ENCODE measurements at regions not wholly inside any gene's neighbourhood (a gene's known extent, or its start where the extent isn't known, plus 50 kb on each side); places are given as distances from the start of the nearest gene placed in this dataset.

GRCh38 chr13:58950911-58951310 is 1212.8 kb downstream of the DIAPH3 start:
- TF ChIP-seq EZH2 (IDR thresholded peaks at IDR 0.05; ENCODE audit: borderline replicate concordance, insufficient read depth, low read length, poor library complexity, severe bottlenecking): no peak
- no peak for TF ChIP-seq POLR2AphosphoS5 (IDR thresholded peaks at IDR 0.05)
- no peak for TF ChIP-seq SMC3 (conservative IDR thresholded peaks at IDR 0.05; ENCODE audit: poor library complexity)
- no peak for TF ChIP-seq RAD21 (conservative IDR thresholded peaks at IDR 0.05)
- TF ChIP-seq TAF1 (IDR thresholded peaks at IDR 0.05; ENCODE audit: low read depth): no peak
- no peak for TF ChIP-seq REST (IDR thresholded peaks at IDR 0.05; ENCODE audit: borderline replicate concordance)
- TF ChIP-seq MXI1 (conservative IDR thresholded peaks at IDR 0.05; ENCODE audit: poor library complexity, severe bottlenecking): no peak
- TF ChIP-seq EP300 (conservative IDR thresholded peaks at IDR 0.05; ENCODE audit: poor library complexity, severe bottlenecking): no peak
- no peak for TF ChIP-seq CTCF (IDR thresholded peaks at IDR 0.05; ENCODE audit: poor library complexity, severe bottlenecking)

GRCh38 chr13:58953638-58954037 is 1210.1 kb downstream of the DIAPH3 start:
- Histone ChIP-seq H3K4me3 (ENCODE audit: low read length) (no peak overlapping the region), H3K79me2 (replicated peaks; ENCODE audit: insufficient read depth, low read length) (no peaks in the 10 kb centered on the region), H3K27ac (ENCODE audit: low read length) (no peak overlapping the region), H3F3A (ENCODE audit: insufficient read depth, low read length, poor library complexity, severe bottlenecking) (no peaks in the 10 kb centered on the region), H2AFZ (ENCODE audit: low read depth, low read length) (no peak overlapping the region), H4K20me1 (ENCODE audit: insufficient read depth) (no peaks in the 10 kb centered on the region), H3K4me2 (ENCODE audit: low read length) (no peak overlapping the region), H3K9ac (ENCODE audit: low read length) (no peak overlapping the region), H3K36me3 (ENCODE audit: insufficient read depth, low read length) (no peaks in the 10 kb centered on the region), H3K9me2 (ENCODE audit: insufficient read depth, low read length) (no peaks in the 10 kb centered on the region), H3K9me3 (ENCODE audit: low read length) (no peaks in the 10 kb centered on the region), H3K27me3 (ENCODE audit: insufficient read depth, low read depth, low read length) (no peaks in the 10 kb centered on the region)
- TF ChIP-seq MXI1 (conservative IDR thresholded peaks at IDR 0.05; ENCODE audit: poor library complexity, severe bottlenecking): no peak
- TF ChIP-seq POLR2AphosphoS5 (IDR thresholded peaks at IDR 0.05): no peak
- no peak for TF ChIP-seq TAF1 (IDR thresholded peaks at IDR 0.05; ENCODE audit: low read depth)
- TF ChIP-seq RAD21 (conservative IDR thresholded peaks at IDR 0.05): no peak
- no peak for TF ChIP-seq EP300 (conservative IDR thresholded peaks at IDR 0.05; ENCODE audit: poor library complexity, severe bottlenecking)
- no peak for TF ChIP-seq SMC3 (conservative IDR thresholded peaks at IDR 0.05; ENCODE audit: poor library complexity)
- TF ChIP-seq CTCF (IDR thresholded peaks at IDR 0.05; ENCODE audit: poor library complexity, severe bottlenecking): no peak
- no peak for TF ChIP-seq REST (IDR thresholded peaks at IDR 0.05; ENCODE audit: borderline replicate concordance)
- no peak for TF ChIP-seq EZH2 (IDR thresholded peaks at IDR 0.05; ENCODE audit: borderline replicate concordance, insufficient read depth, low read length, poor library complexity, severe bottlenecking)

More at GRCh38 chr13:58950911-58951310, 1212.8 kb downstream of the DIAPH3 start:
- Histone ChIP-seq H4K20me1 (ENCODE audit: insufficient read depth) (no peaks in the 10 kb centered on the region), H3K36me3 (ENCODE audit: insufficient read depth, low read length) (no peaks in the 10 kb centered on the region), H3K9me2 (ENCODE audit: insufficient read depth, low read length) (no peaks in the 10 kb centered on the region), H2AFZ (ENCODE audit: low read depth, low read length) (no peak overlapping the region), H3K4me2 (ENCODE audit: low read length) (no peak overlapping the region), H3K27me3 (ENCODE audit: insufficient read depth, low read depth, low read length) (no peaks in the 10 kb centered on the region), H3K27ac (ENCODE audit: low read length) (no peak overlapping the region), H3K4me3 (ENCODE audit: low read length) (no peak overlapping the region), H3K9ac (ENCODE audit: low read length) (no peak overlapping the region), H3K79me2 (replicated peaks; ENCODE audit: insufficient read depth, low read length) (no peaks in the 10 kb centered on the region), H3F3A (ENCODE audit: insufficient read depth, low read length, poor library complexity, severe bottlenecking) (no peaks in the 10 kb centered on the region), H3K9me3 (ENCODE audit: low read length) (no peaks in the 10 kb centered on the region)
